ENCODE measurements at regions not wholly inside any gene's neighbourhood (a gene's known extent, or its start where the extent isn't known, plus 50 kb on each side); places are given as distances from the start of the nearest gene placed in this dataset.

GRCh38 chr7:11315666-11316258 lies 342.1 kb downstream of the PHF14 start:
- no peak overlapping the region for H3K9ac ChIP-seq (ENCODE audit: low read depth, low read length)
- no peak overlapping the region for H4K91ac ChIP-seq (ENCODE audit: insufficient read depth, low read depth, low read length)
- H3K79me1 ChIP-seq (ENCODE audit: low read depth in 1 of 2, low read length in 2 of 2) = no peaks in the 10 kb centered on the region
- intact Hi-C loops (cut with micrococcal nuclease) = no loop called here
- no peak overlapping the region for H3K27ac ChIP-seq (ENCODE audit: insufficient read depth, low read length)
- no peaks in the 10 kb centered on the region for H3K36me3 ChIP-seq (ENCODE audit: control insufficient read depth, insufficient read depth, low read length)
- H2BK120ac ChIP-seq (ENCODE audit: low read depth, low read length) = no peak overlapping the region
- H2BK15ac ChIP-seq (ENCODE audit: low read depth, low read length) = no peak overlapping the region
- no peaks in the 10 kb centered on the region for H3K9me3 ChIP-seq (ENCODE audit: control insufficient read depth, insufficient read depth, low read length)
- H3K9me1 ChIP-seq (ENCODE audit: insufficient read depth, low read length) = no peaks in the 10 kb centered on the region
- no peak for DNase-seq
- BruUV-seq (replicated peaks) = no TSS peak
- WGBS, 2 experiments (ENCODE audit: extremely low coverage in 2 of 2, insufficient read length in 1 of 2) = 80% methylated on average over 1 of the region's 3 CpGs; no CpG with 5 or more reads in 1 of the 2 experiments
- no peak overlapping the region for H3K23ac ChIP-seq (ENCODE audit: low read depth, low read length)
- POLR2A ChIA-PET (ENCODE audit: unreplicated experiment) = no interaction called here
- no peak overlapping the region for H4K5ac ChIP-seq (ENCODE audit: low read depth, low read length)
- ATAC-seq (ENCODE audit: low read depth) = no peak
- no peaks in the 10 kb centered on the region for H4K20me1 ChIP-seq (ENCODE audit: insufficient read depth, low read length)
- no peak overlapping the region for H3K4ac ChIP-seq (ENCODE audit: low read depth, low read length)
- H2AFZ ChIP-seq (replicated peaks; ENCODE audit: low read length, poor library complexity) = no peak overlapping the region
- H3K27me3 ChIP-seq (ENCODE audit: control insufficient read depth, insufficient read depth, low read length) = no peaks in the 10 kb centered on the region
- no peak overlapping the region for H2AK9ac ChIP-seq (replicated peaks; ENCODE audit: low read depth, low read length, poor library complexity)
- no peak overlapping the region for H3K4me3 ChIP-seq (ENCODE audit: insufficient read depth, low read depth, low read length)
- no peak overlapping the region for H3K4me2 ChIP-seq (ENCODE audit: low read depth, low read length)
- no peak overlapping the region for H4K8ac ChIP-seq (ENCODE audit: low read depth in 2 of 2, low read length in 2 of 2)
- H3K18ac ChIP-seq (ENCODE audit: low read depth, low read length) = no peak overlapping the region
- no peak overlapping the region for H3K56ac ChIP-seq (ENCODE audit: extremely low read depth, insufficient read depth, low read length)
- H3K14ac ChIP-seq (replicated peaks; ENCODE audit: low read depth, low read length) = no peak overlapping the region
- dilution Hi-C loops (cut with HindIII; ENCODE audit: low sequenced_read_pairs, unreplicated experiment) = no loop called here
- no peak overlapping the region for H2AK5ac ChIP-seq (ENCODE audit: low read depth, low read length)
- CTCF ChIA-PET = no interaction called here
- H2BK5ac ChIP-seq (ENCODE audit: low read depth, low read length, poor library complexity, severe bottlenecking) = no peak overlapping the region
- in situ Hi-C loops (cut with MboI; ENCODE audit: low sequenced_read_pairs) = no loop called here
- no peaks in the 10 kb centered on the region for H3K4me1 ChIP-seq (ENCODE audit: control insufficient read depth, insufficient read depth, low read length)
- TF ChIP-seq CHD1 (IDR thresholded peaks at IDR 0.05; ENCODE audit: low read depth, low read length) = no peak
- no peak overlapping the region for H2BK20ac ChIP-seq (ENCODE audit: low read depth, low read length)
